Endothelial cell of umbilical vein (primary cell): ENCODE measurements at regions not wholly inside any gene's neighbourhood (a gene's known extent, or its start where the extent isn't known, plus 50 kb on each side); places are given as distances from the start of the nearest gene placed in this dataset.

Experiments
- BruUV-seq: library from RNA; stranded (reverse); fragments of 400-500 nt; replicated peaks from 2 replicates; lab custom pipeline; 2021; lab: Mats Ljungman, UMichigan
- CTCF ChIA-PET: fragments of 300-600, 350-600 bp; sonication (Branson Sonifier 250); formaldehyde crosslinking; loops from one replicate; lab custom pipeline; 2021; ENCODE audit warnings: antibody characterized with exemption, inconsistent platforms; lab: Charles Lee
- POLR2A ChIA-PET: fragments of 300-600, 350-600 bp; sonication (Branson Sonifier 250); formaldehyde crosslinking; loops from one replicate; lab custom pipeline; 2021; ENCODE audit warnings: antibody characterized with exemption, inconsistent platforms; lab: Charles Lee
- DNase-seq: peaks from one replicate; pipeline ENCODE4 v3.0.0-alpha.2; 2011; ENCODE audit warnings: low read depth, low spot score
- FAIRE-seq: peaks from 2 replicates; lab custom pipeline; 2011; peaks lifted over from hg19 to GRCh38; lab: Jason Lieb, UNC
- H2AFZ ChIP-seq: 2 replicates; pipeline ENCODE4 v1.6.0; 2012; ENCODE audit warnings: low read depth, low read length, control low read depth, inconsistent platforms
- H3K27ac ChIP-seq: 2 replicates; pipeline ENCODE4 v1.5.1; 2011; ENCODE audit warnings: low read depth, mild to moderate bottlenecking, control low read depth, low read length, moderate library complexity; ENCODE audit not compliant: insufficient read depth
- H3K27me3 ChIP-seq, 2 experiments: 2 replicates each; pipeline versions ENCODE4 v1.6.0 to v1.6.1; 2011; ENCODE audit warnings: low read length in 2 of 2, mixed read lengths in 1 of 2; ENCODE audit not compliant: control insufficient read depth in 2 of 2, insufficient read depth in 2 of 2
- H3K36me3 ChIP-seq, 2 experiments: 2 replicates in 1 of 2; 3 replicates in 1 of 2; pipeline ENCODE4 v1.5.1; 2011; ENCODE audit warnings: low read length in 2 of 2, mild to moderate bottlenecking in 1 of 2, moderate library complexity in 1 of 2; ENCODE audit not compliant: control insufficient read depth in 2 of 2, insufficient read depth in 2 of 2; ENCODE audit errors: extremely low read depth in 1 of 2
- H3K4me1 ChIP-seq: 3 replicates; pipeline ENCODE4 v1.5.1; 2011; ENCODE audit warnings: mild to moderate bottlenecking, low read length; ENCODE audit not compliant: control insufficient read depth, insufficient read depth; ENCODE audit errors: extremely low read depth
- H3K4me2 ChIP-seq: 2 replicates; pipeline ENCODE4 v1.6.1; 2011; ENCODE audit warnings: low read length, control low read depth, mixed read lengths; ENCODE audit not compliant: insufficient read depth
- H3K4me3 ChIP-seq, 3 experiments: fragments of 200-600 bp in 1 of 3; sonication (generic), shearing (Covaris generic) in 1 of 3; replicated peaks in 1 of 3; 2 replicates each; pipeline ENCODE4 v1.5.1; 2011 to 2016; ENCODE audit warnings: control low read depth in 3 of 3, low read length in 3 of 3, mild to moderate bottlenecking in 2 of 3, inconsistent platforms in 1 of 3, low read depth in 1 of 3, moderate library complexity in 1 of 3; ENCODE audit not compliant: insufficient read depth in 1 of 3
- H3K79me2 ChIP-seq: 2 replicates; pipeline ENCODE4 v1.6.0; 2012; ENCODE audit warnings: low read length, inconsistent platforms; ENCODE audit not compliant: control insufficient read depth, insufficient read depth
- H3K9ac ChIP-seq: replicated peaks from 2 replicates; pipeline ENCODE3; 2011; ENCODE audit warnings: low read length, control low read depth; ENCODE audit not compliant: insufficient read depth; ENCODE audit errors: extremely low read depth
- H3K9me1 ChIP-seq: replicated peaks from 3 replicates; pipeline ENCODE4 v1.6.0; 2011; ENCODE audit warnings: mild to moderate bottlenecking, low read length; ENCODE audit not compliant: control insufficient read depth, insufficient read depth; ENCODE audit errors: extremely low read depth
- H3K9me3 ChIP-seq: replicated peaks from 2 replicates; pipeline ENCODE4 v1.5.1; 2012; ENCODE audit warnings: low read length, inconsistent platforms; ENCODE audit not compliant: control insufficient read depth, insufficient read depth
- H4K20me1 ChIP-seq: replicated peaks from 2 replicates; pipeline ENCODE3; 2011; ENCODE audit warnings: mild to moderate bottlenecking, low read length; ENCODE audit not compliant: control insufficient read depth, insufficient read depth; ENCODE audit errors: extremely low read depth
- CTCF ChIP-seq, 2 donors: IDR thresholded peaks; 1 replicate in 1 of 2; 2 replicates in 1 of 2; pipeline ENCODE4 v1.5.1; 2011; ENCODE audit warnings: low read length in 2 of 2, mild to moderate bottlenecking in 2 of 2, moderate library complexity in 2 of 2, control low read depth in 1 of 2, inconsistent platforms in 1 of 2, low read depth in 1 of 2; ENCODE audit not compliant: insufficient read depth in 1 of 2; ENCODE audit errors: extremely low read depth in 1 of 2
- EZH2 ChIP-seq: IDR thresholded peaks from 2 replicates; pipeline ENCODE4 v1.6.1; 2012; ENCODE audit warnings: borderline replicate concordance, low read depth, mild to moderate bottlenecking, moderate library complexity, low read length, inconsistent platforms; ENCODE audit not compliant: severe bottlenecking
- FOS ChIP-seq: IDR thresholded peaks from 2 replicates; pipeline ENCODE4 v1.6.1; 2011; ENCODE audit warnings: mild to moderate bottlenecking, low read length, moderate library complexity, borderline replicate concordance; ENCODE audit not compliant: insufficient read depth
- GATA2 ChIP-seq: IDR thresholded peaks from 2 replicates; pipeline ENCODE4 v1.7.0; 2011; ENCODE audit warnings: low read depth, mild to moderate bottlenecking, moderate library complexity, mixed read lengths, low read length; ENCODE audit not compliant: insufficient read length, insufficient read depth
- JUN ChIP-seq: IDR thresholded peaks from 2 replicates; pipeline ENCODE4 v1.6.1; 2011; ENCODE audit warnings: borderline replicate concordance, low read depth; ENCODE audit not compliant: insufficient read length, insufficient read depth
- MYC ChIP-seq: IDR thresholded peaks from one replicate; pipeline ENCODE4 v1.6.1; 2011; ENCODE audit warnings: mild to moderate bottlenecking, low read depth, low read length
- POLR2A ChIP-seq: IDR thresholded peaks from 2 replicates; pipeline ENCODE4 v1.6.1; 2012; ENCODE audit warnings: low read depth, mild to moderate bottlenecking, control low read depth, low read length
- POLR2AphosphoS5 ChIP-seq: IDR thresholded peaks from 2 replicates; pipeline ENCODE4 v1.6.1; 2012; ENCODE audit warnings: low read depth, mild to moderate bottlenecking, control low read depth, low read length, moderate library complexity; ENCODE audit not compliant: insufficient read depth
- dilution Hi-C: fragments of 300-500 bp; cut with MboI; formaldehyde crosslinking; loops from one replicate; pipeline ENCODE4 v1.15.0; 2019; ENCODE audit warnings: low sequenced_read_pairs; ENCODE audit not compliant: extremely low pct_ligation_motif_present
- intact Hi-C: fragments of 100-400 bp; cut with micrococcal nuclease; formaldehyde crosslinking; loops from one replicate; pipeline ENCODE4 v1.10.0; 2022
- TF ChIP-seq, protein P1 (sequence below): IDR thresholded peaks from 2 replicates; pipeline ENCODE4 v1.6.1; 2011; ENCODE audit not compliant: insufficient read depth, insufficient read length

DNA sequence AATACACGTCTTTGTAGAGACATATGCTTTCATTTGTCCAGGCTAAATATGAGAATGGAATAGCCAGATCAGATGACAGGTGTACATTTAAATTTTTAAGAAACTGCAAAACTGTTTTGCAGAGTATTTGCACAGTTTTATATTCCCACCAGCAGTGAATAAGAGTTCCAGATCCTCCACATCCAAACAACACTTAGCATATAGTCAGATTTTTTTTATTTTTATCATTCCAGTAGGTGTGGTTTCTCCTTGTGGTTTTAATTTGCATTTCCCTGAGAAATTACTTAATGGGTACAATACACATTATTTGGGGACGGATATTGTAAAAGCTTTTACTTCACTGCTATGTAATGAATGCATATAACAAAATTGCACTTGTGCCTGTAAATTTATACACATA lies 56.7 kb upstream of the IRF2 start:
- Histone ChIP-seq H3K9me3 (no peaks in the 10 kb centered on the region), H3K27me3 (no peaks in the 10 kb centered on the region), H3K27ac (no peak overlapping the region), H3K36me3 (no peaks in the 10 kb centered on the region), H3K4me2 (no peak overlapping the region), H3K9me1 (no peaks in the 10 kb centered on the region), H3K79me2 (no peaks in the 10 kb centered on the region), H3K9ac (no peak overlapping the region), H3K4me3 (no peak overlapping the region), H3K4me1 (peaks cover 11% of the 10 kb centered on the region), H4K20me1 (no peaks in the 10 kb centered on the region), H2AFZ (no peak overlapping the region)
- TF ChIP-seq FOS: no peak
- no peak for TF ChIP-seq CTCF (IDR thresholded peaks at IDR 0.05; ENCODE audit: extremely low read depth in 1 of 2, insufficient read depth in 1 of 2, low read depth in 1 of 2, low read length in 2 of 2)
- no peak for TF ChIP-seq JUN
- TF ChIP-seq MYC: no peak
- TF ChIP-seq POLR2AphosphoS5: no peak
- TF ChIP-seq EZH2: no peak
- TF ChIP-seq, protein P1, sequence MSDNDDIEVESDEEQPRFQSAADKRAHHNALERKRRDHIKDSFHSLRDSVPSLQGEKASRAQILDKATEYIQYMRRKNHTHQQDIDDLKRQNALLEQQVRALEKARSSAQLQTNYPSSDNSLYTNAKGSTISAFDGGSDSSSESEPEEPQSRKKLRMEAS: no peak
- TF ChIP-seq GATA2: no peak
- TF ChIP-seq POLR2A: no peak
- intact Hi-C loops (no loop called here), dilution Hi-C loops (no loop called here)
- no TSS peak for BruUV-seq
- FAIRE-seq (no peak), DNase-seq (no peak)
- ChIA-PET CTCF (no interaction called here), POLR2A (no interaction called here)
